ENCODE measurements at regions not wholly inside any gene's neighbourhood (a gene's known extent, or its start where the extent isn't known, plus 50 kb on each side); places are given as distances from the start of the nearest gene placed in this dataset.

GRCh38 chrY:11293392-11293791 is 1407.6 kb upstream of the USP9Y start:
- no peak overlapping the region for H3K4me3 ChIP-seq (ENCODE audit: low read length)
- DNase-seq (ENCODE audit: low read depth) = no peak
- no peak for TF ChIP-seq CTCF (IDR thresholded peaks at IDR 0.05; ENCODE audit: insufficient read depth, low read depth, low read length, missing control alignments)

GRCh38 chrY:11334151-11334550 is 1366.9 kb upstream of the USP9Y start:
- no peak for TF ChIP-seq CTCF (IDR thresholded peaks at IDR 0.05; ENCODE audit: insufficient read depth, low read depth, low read length, missing control alignments)
- H3K4me3 ChIP-seq (ENCODE audit: low read length) = no peak overlapping the region
- DNase-seq (ENCODE audit: low read depth) = peak; percentile 23
